ENCODE measurements at regions not wholly inside any gene's neighbourhood (a gene's known extent, or its start where the extent isn't known, plus 50 kb on each side); places are given as distances from the start of the nearest gene placed in this dataset.
A peak's percentile ranks its signal among the peaks of the same experiment; 100 is the strongest.

GRCh38 chr7:80057488-80057887 is 77.1 kb upstream of the GNAI1 start:
- no peak overlapping the region for H3K4me3 ChIP-seq (replicated peaks in 1 of 2; ENCODE audit: low read depth in 2 of 2, low read length in 2 of 2)
- TF ChIP-seq CTCF (IDR thresholded peaks at IDR 0.05; ENCODE audit: low read depth, low read length) = no peak
- DNase-seq (ENCODE audit: low read depth in 2 of 2) = no peak

GRCh38 chr7:80054356-80054755 is 80.3 kb upstream of the GNAI1 start:
- no peak for TF ChIP-seq CTCF (IDR thresholded peaks at IDR 0.05; ENCODE audit: low read depth, low read length)
- peak; percentile 38 to 77 for DNase-seq (ENCODE audit: low read depth in 2 of 2)
- no peak overlapping the region for H3K4me3 ChIP-seq (replicated peaks in 1 of 2; ENCODE audit: low read depth in 2 of 2, low read length in 2 of 2)

- DNase-seq (ENCODE audit: low read depth in 2 of 2) = no peak
- H3K4me3 ChIP-seq (replicated peaks in 1 of 2; ENCODE audit: low read depth in 2 of 2, low read length in 2 of 2) = no peak overlapping the region
- no peak for TF ChIP-seq CTCF (IDR thresholded peaks at IDR 0.05; ENCODE audit: low read depth, low read length)
Measured at GRCh38 chr7:80053124-80053523, 81.5 kb upstream of the GNAI1 start.

GRCh38 chr7:80047856-80048459 is 86.7 kb upstream of the GNAI1 start:
- TF ChIP-seq CTCF (IDR thresholded peaks at IDR 0.05; ENCODE audit: low read depth, low read length) = peak; percentile 40
- peak; percentile 12 to 29 for DNase-seq (ENCODE audit: low read depth in 2 of 2)
- no peak overlapping the region for H3K4me3 ChIP-seq (replicated peaks in 1 of 2; ENCODE audit: low read depth in 2 of 2, low read length in 2 of 2)

GRCh38 chr7:80047032-80047431 is 87.6 kb upstream of the GNAI1 start:
- TF ChIP-seq CTCF (IDR thresholded peaks at IDR 0.05; ENCODE audit: low read depth, low read length) = no peak
- H3K4me3 ChIP-seq (replicated peaks in 1 of 2; ENCODE audit: low read depth in 2 of 2, low read length in 2 of 2) = no peak overlapping the region
- no peak for DNase-seq (ENCODE audit: low read depth in 2 of 2)

GRCh38 chr7:80044796-80045195 is 89.8 kb upstream of the GNAI1 start:
- no peak for DNase-seq (ENCODE audit: low read depth in 2 of 2)
- no peak overlapping the region for H3K4me3 ChIP-seq (replicated peaks in 1 of 2; ENCODE audit: low read depth in 2 of 2, low read length in 2 of 2)
- TF ChIP-seq CTCF (IDR thresholded peaks at IDR 0.05; ENCODE audit: low read depth, low read length) = no peak

- DNase-seq (ENCODE audit: low read depth in 2 of 2) = no peak
- H3K4me3 ChIP-seq (replicated peaks in 1 of 2; ENCODE audit: low read depth in 2 of 2, low read length in 2 of 2) = no peak overlapping the region
- no peak for TF ChIP-seq CTCF (IDR thresholded peaks at IDR 0.05; ENCODE audit: low read depth, low read length)
Measured at GRCh38 chr7:80040752-80041151, 93.9 kb upstream of the GNAI1 start.

All from cardiac fibroblast (primary cell).